OCI-LY3 (cell line): ENCODE measurements at regions not wholly inside any gene's neighbourhood (a gene's known extent, or its start where the extent isn't known, plus 50 kb on each side); places are given as distances from the start of the nearest gene placed in this dataset.

Source experiments
- H2AFZ ChIP-seq: fragments of 200-600, 300-600 bp; shearing (Covaris generic); 2 replicates; pipeline ENCODE4 v1.6.0; 2014; ENCODE audit warnings: antibody characterized with exemption, low read depth, low read length
- H3K27ac ChIP-seq: fragments of 200-600, 300-600 bp; sonication (generic); 2 replicates; pipeline ENCODE4 v1.5.1; 2014; ENCODE audit warnings: mild to moderate bottlenecking, low read length, moderate library complexity, mixed read lengths
- H3K27me3 ChIP-seq: fragments of 200-600, 300-600 bp; sonication (generic); 2 replicates; pipeline ENCODE4 v1.6.1; 2014; ENCODE audit warnings: low read depth, low read length, mixed read lengths
- H3K36me3 ChIP-seq: fragments of 200-600, 300-600 bp; sonication (generic); replicated peaks from 2 replicates; pipeline ENCODE3; 2014; ENCODE audit warnings: low read depth, low read length, mixed read lengths
- H3K4me1 ChIP-seq: fragments of 300-600, 200-600 bp; sonication (generic); 2 replicates; pipeline ENCODE4 v1.6.1; 2014; ENCODE audit warnings: low read length, mixed read lengths
- H3K4me2 ChIP-seq: fragments of 200-600, 300-600 bp; sonication (generic); 2 replicates; pipeline ENCODE4 v1.6.1; 2014; ENCODE audit warnings: low read length, mixed read lengths
- H3K4me3 ChIP-seq: fragments of 300-600, 200-600 bp; sonication (generic); 2 replicates; pipeline ENCODE4 v1.5.1; 2014; ENCODE audit warnings: antibody characterized with exemption, mild to moderate bottlenecking, low read length, moderate library complexity
- H3K79me2 ChIP-seq: fragments of 300-600, 200-600 bp; shearing (Covaris generic); 2 replicates; pipeline ENCODE4 v1.6.1; 2014; ENCODE audit warnings: mild to moderate bottlenecking, low read length, mixed read lengths
- H3K9ac ChIP-seq: fragments of 300-600, 200-600 bp; shearing (Covaris generic); 2 replicates; pipeline ENCODE4 v1.6.0; 2014; ENCODE audit warnings: mild to moderate bottlenecking, low read length, moderate library complexity
- H3K9me3 ChIP-seq: fragments of 200-600, 300-600 bp; shearing (Covaris generic); 2 replicates; pipeline ENCODE4 v1.6.1; 2014; ENCODE audit warnings: low read length, mixed read lengths; ENCODE audit not compliant: insufficient read depth
- H4K20me1 ChIP-seq: fragments of 200-600, 300-600 bp; sonication (generic); 2 replicates; pipeline ENCODE4 v1.6.1; 2016; ENCODE audit warnings: low read length, mixed read lengths; ENCODE audit not compliant: insufficient read depth
- CTCF ChIP-seq: fragments of 200-600, 300-600 bp; sonication (generic); IDR thresholded peaks from 2 replicates; pipeline ENCODE4 v1.5.1; 2014; ENCODE audit warnings: antibody characterized with exemption, low read length, low read depth
- EZH2phosphoT487 ChIP-seq: fragments of 200-600 bp; shearing (Covaris generic); IDR thresholded peaks from 2 replicates; pipeline ENCODE4 v1.6.1; 2018; ENCODE audit warnings: antibody characterized with exemption, mixed run types, low read depth

- no peak overlapping the region for H3K9ac ChIP-seq
- no peaks in the 10 kb centered on the region for H3K9me3 ChIP-seq
- TF ChIP-seq CTCF (no peak), EZH2phosphoT487 (no peak)
- no peak overlapping the region for H3K4me3 ChIP-seq
- H3K27me3 ChIP-seq: no peaks in the 10 kb centered on the region
- no peaks in the 10 kb centered on the region for H3K4me1 ChIP-seq
- no peak overlapping the region for H3K4me2 ChIP-seq
- no peaks in the 10 kb centered on the region for H4K20me1 ChIP-seq
- no peak overlapping the region for H3K27ac ChIP-seq
- no peak overlapping the region for H2AFZ ChIP-seq
- no peaks in the 10 kb centered on the region for H3K79me2 ChIP-seq
- no peaks in the 10 kb centered on the region for H3K36me3 ChIP-seq
These were observed 887.6 kb upstream of the SEL1L start for GRCh38 chr14:82421286-82421685.

DNA sequence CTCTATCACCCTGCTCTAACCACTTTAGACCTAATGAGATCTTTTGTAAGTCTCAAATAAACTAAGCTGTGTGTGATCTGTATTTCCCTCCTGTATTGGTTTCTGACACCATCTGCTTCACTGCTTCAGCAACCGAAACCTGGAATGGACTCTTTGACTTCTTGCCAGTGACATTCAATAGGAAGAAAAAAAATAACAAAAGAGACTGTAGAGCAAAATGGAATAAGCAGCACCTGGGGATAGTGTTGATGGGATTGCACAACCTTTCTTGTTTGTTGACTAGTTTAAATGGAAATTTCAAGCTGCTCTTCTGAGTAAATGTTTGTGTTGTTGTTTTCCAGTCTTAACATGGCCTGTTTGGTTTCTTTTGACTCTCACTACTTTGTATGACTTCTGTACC lies 888.6 kb upstream of the SEL1L start:
- Histone ChIP-seq H3K9ac (no peak overlapping the region), H3K79me2 (no peaks in the 10 kb centered on the region), H3K36me3 (no peaks in the 10 kb centered on the region), H3K27me3 (no peaks in the 10 kb centered on the region), H3K4me3 (no peak overlapping the region), H4K20me1 (no peaks in the 10 kb centered on the region), H2AFZ (no peak overlapping the region), H3K4me1 (no peaks in the 10 kb centered on the region), H3K4me2 (no peak overlapping the region), H3K9me3 (no peaks in the 10 kb centered on the region), H3K27ac (no peak overlapping the region)
- TF ChIP-seq EZH2phosphoT487: no peak

- Histone ChIP-seq H3K36me3 (no peaks in the 10 kb centered on the region), H2AFZ (no peak overlapping the region), H3K4me1 (no peaks in the 10 kb centered on the region), H3K4me3 (no peak overlapping the region), H3K9ac (no peak overlapping the region), H3K4me2 (no peak overlapping the region), H3K27me3 (no peaks in the 10 kb centered on the region), H3K79me2 (no peaks in the 10 kb centered on the region), H3K27ac (no peak overlapping the region), H4K20me1 (no peaks in the 10 kb centered on the region), H3K9me3 (no peaks in the 10 kb centered on the region)
- TF ChIP-seq EZH2phosphoT487: no peak
- no peak for TF ChIP-seq CTCF
These were observed 891.6 kb upstream of the SEL1L start for GRCh38 chr14:82425261-82425660.

DNA sequence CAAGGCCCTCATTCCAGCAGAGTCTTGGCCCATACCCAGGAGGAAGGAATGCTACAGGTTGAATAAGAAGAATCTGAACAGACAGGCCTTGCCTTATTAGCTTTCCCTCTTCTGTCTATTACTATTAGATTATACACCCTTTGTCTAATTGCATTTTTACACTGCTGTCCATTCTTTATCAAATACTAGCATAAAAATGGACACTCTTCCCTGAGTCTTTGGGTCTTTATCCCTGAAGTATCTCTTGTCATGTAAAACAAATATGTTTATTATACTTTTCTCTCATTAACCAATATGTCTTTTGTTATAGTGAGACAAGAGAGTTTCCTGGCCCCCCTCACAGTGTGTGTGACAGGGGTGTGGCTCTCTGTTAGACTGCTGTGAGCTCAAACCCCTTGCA lies 897.4 kb upstream of the SEL1L start:
- no peak overlapping the region for H3K4me3 ChIP-seq
- no peaks in the 10 kb centered on the region for H4K20me1 ChIP-seq
- TF ChIP-seq CTCF: no peak
- no peak for TF ChIP-seq EZH2phosphoT487
- H3K4me1 ChIP-seq: no peaks in the 10 kb centered on the region
- no peaks in the 10 kb centered on the region for H3K9me3 ChIP-seq
- H3K36me3 ChIP-seq: no peaks in the 10 kb centered on the region
- H3K4me2 ChIP-seq: no peak overlapping the region
- no peak overlapping the region for H3K27ac ChIP-seq
- no peak overlapping the region for H2AFZ ChIP-seq
- H3K27me3 ChIP-seq: no peaks in the 10 kb centered on the region
- no peak overlapping the region for H3K9ac ChIP-seq
- H3K79me2 ChIP-seq: no peaks in the 10 kb centered on the region
